GM21786 (cell line): ENCODE measurements at regions not wholly inside any gene's neighbourhood (a gene's known extent, or its start where the extent isn't known, plus 50 kb on each side); places are given as distances from the start of the nearest gene placed in this dataset.

Experiments
- ATAC-seq: cut with Tn5 transposase; IDR thresholded peaks from one replicate; pipeline ENCODE4 v1.9.1; 2021; ENCODE audit not compliant: unreplicated experiment

DNA sequence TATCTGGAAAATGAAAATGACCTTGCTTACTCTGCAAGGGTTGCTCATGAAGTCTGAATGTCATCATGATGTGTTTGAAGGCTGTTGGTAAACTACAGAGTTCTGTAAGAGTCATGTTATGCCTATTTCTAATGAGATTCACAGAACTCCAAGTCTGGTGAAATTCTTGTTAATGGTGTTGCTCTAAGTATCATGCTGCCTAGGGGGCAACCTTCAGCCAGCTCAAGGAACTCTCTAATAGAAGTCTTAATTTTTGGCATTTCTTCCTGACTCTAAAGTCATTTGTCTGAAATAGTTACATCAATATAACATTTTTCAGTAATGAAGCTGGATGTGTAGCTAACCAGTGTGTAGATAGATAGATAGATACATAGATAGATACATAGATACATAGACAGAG is 302.8 kb downstream of the FAT3 start:
- no peak for ATAC-seq

DNA sequence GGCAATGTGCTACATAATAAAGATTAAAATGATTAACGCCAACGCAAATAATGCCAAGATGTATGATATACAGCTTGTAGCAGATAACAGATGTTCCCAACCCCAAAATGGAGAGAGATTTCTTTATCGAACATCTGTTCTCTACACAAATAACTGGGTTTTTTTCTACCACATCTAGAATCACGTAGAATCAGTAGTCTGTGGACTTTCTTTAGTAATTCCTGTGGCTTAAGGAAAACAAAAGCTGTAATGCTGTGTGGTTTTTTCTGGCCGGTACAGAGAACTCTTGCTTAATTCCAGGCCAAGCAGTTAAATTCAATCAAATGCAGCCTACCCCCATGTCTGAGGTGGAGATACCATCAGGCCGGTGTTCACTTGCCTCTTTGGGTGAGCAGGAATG is 303.4 kb downstream of the FAT3 start:
- ATAC-seq, result no peak

DNA sequence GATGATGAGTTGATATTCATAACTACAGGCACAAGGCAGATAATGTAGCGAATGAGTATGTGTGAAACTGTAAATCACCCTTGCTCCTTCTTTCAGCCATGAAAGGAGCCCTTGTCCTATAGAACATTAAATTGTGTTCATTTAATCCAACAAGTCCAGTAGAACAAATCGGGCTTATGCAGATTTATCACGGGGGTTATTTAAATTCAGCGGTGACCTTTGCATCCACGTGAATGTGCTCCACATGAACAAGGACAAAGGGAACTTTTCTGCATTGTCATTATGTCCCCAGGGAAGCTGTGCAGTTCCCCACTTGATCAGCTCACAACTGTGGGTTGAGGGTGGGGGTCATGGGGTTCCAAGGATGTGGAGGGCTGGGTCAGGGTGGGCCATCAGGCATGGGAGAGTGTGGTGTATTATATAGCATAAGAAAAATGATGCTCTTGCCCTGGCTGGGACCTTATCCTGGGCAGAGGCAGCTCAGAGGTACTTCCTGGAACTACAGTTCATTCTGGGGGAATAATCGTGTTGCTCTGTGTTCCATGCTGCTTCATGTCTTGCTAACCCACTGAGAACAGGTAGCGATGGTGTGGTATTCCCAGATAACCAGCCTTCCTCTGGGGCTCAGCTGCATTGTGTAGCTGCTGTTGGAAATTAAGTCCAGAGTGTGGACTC is 306.6 kb downstream of the FAT3 start:
- ATAC-seq, result no peak

DNA sequence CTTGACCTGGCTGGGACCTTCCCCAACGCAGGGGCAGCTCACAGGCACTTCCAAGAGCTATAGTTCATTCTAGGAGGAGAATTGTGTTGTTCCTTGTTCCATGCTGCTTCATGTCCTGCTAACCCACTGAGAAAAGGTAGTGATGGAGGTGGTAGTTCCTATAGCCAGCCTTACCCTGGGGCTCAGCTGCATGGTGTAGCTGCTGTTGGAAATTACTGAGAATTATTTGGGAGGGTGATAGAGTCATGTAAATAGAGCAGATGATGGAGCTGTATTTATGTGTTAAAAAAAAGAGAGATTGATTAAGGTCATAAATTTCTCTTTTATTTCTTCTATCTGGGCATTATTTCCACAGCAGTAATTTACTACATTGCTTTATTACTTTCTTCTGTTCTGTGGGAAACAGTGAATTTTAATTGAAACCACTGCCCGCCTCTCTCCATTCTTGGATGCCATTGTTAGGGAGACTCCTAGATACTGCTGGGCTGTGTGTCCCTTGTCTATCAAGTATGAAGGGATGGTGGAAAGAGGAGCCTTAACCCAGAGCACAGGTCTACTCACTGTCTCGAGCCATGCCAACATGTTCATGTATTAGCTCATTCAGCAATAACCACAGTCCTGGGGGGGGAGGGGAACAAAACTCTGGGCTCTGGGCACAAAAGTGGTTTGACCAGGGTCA is 309.2 kb downstream of the FAT3 start:
- ATAC-seq, result no peak

DNA sequence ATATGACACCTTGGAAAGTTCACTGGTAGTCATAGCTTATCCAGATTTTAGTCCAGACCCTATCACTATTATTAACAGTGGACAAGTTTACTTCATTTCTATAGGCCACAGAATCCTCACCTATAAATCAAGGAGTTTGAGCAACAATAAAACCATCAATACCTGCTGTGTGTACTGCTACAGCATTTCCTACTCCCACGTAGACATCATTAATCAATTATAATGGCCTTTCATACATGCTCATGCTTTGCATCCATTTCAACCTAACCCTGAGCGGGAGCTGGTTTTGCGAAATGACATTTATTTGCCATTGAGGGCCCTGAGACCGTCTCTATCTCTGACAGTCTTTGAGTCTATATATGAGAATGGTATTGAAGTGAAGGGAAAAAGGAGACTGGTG is 312.3 kb downstream of the FAT3 start:
- ATAC-seq, result no peak

DNA sequence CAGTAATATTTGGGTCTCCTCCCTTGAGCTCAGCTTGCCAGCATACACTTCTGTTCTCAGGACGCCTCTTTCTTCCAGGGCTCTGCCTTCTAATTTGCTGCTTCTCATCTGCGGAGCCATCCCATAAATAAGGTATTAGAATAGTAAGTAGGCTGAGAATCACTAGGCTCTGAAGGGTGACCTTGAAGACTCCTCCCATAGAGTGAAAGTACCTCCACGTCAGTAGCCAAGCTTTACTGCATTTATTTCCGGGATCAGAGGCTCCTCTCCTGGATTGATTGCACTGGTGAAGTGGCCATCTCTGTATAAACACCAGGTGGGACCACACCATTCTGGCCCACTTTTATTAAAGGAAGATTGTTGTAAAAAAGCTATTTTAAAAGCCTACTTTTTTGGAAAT is 315.5 kb downstream of the FAT3 start:
- no peak for ATAC-seq

DNA sequence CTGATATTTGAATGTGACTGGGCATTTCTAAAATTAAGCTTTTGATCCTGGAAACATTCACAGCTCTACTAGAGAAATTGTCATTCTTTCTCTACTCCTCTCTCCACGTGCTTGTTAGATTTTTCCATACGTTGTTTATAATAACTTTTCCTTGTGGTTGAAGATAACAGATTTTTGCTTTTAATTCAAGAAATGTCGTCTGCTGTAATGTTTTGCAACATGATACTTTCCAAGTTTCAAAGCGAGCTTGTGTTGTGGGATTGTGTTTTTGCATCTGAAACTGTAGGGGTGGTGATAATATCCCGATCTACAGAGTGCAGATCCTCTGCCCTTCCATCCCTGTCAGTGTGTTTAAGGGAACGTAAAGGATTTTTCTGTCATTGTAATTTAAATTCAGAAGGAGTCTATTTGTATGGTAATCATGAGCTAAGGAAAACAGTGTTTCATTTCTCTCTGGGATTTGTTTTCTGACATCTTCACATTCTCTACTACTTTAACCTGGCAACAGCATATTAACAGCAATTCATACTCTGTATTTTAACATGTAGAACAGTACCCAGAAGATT is 321.4 kb downstream of the FAT3 start:
- no peak for ATAC-seq

DNA sequence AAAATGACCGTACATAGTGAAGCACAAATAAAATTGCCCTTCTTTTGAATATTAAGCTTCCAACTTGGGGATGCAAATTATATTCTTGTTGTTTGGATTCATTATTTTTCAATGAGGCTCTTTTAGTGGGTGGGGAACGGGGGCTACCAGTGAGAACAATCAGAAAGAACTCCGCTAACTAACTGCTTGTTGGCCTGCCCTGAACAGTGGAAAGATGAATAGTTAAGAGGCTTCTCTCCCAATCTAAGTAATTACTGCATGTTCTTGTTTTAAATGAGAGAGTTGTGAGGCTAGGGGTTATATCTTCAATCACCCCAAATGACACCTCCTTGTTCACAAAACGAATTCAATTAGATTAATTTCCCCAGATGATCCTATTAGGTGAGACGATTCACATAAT is 322.0 kb downstream of the FAT3 start:
- no peak for ATAC-seq

DNA sequence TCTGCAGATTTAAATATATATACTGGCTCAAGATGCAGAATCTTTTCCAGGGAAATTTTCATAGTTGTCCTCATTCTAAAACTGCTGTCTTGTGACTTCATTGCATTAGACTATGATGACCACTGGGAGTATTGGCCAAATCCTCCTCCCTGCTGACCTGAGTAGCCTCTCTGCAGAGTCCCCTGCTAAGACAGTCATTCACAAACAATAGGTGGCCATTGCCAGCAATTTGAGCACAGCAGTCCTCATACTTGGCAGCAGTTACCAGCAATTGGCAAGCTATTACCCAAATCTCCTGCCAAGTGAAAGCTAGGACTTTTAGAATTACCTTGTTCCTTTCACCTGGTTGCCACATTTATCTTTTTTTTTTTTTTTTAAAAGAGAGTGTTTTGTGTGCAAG is 325.8 kb downstream of the FAT3 start:
- no peak for ATAC-seq

DNA sequence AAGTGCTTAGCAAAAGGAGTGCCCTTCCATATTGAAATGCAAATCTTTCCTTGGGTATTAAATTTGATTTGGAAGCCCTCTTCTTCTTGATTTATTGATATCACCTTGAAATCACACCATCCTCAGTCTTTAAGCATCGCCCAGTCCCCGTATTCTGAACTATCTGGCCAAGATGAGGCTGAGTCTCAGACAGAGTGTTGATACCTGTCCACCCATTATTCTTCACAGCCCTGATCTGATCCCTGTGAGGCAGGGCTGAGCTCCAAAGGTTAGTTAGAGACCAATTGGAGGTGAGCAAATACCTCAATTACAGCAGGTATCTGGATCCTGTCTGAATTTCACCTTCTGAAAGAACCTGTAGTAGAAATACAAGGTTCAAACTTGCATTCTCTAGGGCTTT is 326.3 kb downstream of the FAT3 start:
- no peak for ATAC-seq

DNA sequence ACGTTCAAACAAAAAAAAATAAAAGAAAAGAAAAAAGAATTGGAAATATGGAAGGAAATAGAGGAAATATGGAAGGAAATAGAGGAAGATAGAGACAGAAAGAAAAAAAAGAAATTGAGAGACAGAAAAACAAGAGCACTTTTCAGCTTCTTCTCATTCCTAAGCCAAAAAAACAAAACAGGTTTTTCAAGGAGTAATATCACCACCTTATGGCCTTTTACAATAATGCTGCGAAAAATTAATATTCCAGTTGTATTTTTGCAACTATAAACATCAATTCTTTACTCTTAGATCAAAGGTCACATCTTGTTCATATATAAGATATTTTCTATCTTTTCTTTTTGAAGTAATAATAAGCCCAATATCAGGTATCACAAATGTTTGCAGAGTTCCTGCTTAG is 328.3 kb downstream of the FAT3 start:
- no peak for ATAC-seq

DNA sequence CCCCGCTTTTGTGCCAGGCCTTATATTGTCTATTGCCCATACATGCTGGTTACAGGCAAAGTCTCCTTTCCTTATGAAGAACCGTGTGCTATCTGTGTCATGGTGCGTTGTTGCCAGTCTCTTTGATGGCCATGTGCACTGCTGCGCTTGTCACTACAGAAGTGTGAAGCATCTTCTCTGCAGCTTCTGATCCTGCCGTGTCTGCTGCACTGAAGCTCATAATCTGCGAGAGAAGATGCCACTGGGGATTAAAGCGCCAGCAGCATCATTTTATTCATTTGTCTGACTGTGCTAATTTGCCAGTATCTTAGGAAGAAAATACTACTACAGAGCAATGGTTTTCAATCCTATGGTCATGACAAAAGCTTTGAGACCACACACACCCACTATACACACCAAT is 330.1 kb downstream of the FAT3 start:
- ATAC-seq, result no peak

DNA sequence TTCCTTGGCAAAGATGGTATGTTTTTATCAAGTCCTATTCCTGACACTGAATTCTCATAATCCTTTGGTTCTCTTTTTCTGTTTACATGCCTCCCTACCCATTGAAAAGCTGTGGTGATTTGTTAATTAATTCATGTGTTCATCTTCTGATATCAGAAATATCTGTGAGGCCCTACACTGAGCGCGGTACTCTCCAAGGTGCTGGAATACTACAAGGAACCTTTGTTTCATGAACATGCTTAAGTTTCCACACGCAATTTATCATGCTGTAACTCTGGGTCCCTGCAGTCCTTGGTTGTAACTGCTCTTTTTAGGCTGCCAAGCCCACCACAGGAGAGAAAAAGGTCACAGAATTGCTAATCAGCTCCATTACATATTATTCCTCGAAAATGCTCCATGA is 331.8 kb downstream of the FAT3 start:
- no peak for ATAC-seq

DNA sequence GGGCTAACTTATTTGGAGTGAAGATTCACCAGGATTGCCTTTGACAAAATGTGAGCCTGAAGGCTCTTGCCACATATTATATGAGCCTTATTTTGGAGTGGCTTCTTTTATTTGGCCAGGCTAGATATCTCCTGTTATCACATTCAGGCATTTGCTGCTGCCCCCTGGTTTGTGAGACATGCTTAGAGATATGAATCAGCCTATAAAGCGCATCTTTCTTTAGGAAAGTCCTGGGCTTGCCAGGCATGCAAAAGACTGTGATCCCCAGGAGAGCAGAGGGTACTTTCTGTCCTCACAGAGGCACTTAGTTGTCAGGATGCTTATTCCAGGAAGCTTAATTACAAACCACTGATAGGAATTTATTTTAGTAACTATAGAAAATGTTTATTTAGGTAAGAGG is 333.3 kb downstream of the FAT3 start:
- ATAC-seq, result no peak

DNA sequence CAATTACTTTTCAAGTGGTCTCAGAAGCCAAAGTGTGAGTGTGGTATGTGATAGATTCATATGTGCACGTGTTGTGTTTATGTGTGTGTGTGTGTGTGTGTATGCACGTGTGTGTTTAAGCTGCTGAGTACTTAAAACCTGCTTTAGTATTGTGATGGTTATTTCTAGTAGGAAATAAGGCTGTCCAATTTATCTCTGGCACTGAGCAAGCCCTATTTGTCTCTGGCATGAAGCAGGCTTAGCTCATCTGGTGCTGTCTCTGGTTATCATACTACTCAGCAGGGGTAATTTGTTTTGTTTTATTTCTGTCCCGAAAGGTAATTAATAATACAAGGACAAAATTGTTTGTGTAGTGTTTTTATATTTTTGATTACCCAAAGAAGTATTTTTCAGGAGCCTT is 333.7 kb downstream of the FAT3 start:
- ATAC-seq, result no peak

DNA sequence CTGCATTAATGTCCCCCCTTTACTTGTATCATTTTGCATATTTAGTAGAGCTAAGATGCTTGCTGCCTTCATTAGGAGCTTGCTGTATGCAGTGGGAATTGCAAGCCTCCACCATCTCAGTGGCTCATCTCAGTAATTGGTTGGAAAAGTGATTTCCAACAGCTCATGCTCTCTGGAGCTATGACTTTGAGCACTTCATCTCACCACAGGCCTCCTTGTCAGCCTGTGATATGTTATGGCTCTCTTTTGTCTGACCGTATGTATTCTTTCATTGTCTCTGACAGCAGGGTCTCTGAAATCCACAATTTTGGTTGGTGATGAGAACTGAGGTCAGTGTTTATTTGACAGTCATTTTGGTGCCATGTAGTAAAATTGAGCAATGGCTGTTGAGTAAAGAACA is 345.1 kb downstream of the FAT3 start:
- ATAC-seq, result no peak

DNA sequence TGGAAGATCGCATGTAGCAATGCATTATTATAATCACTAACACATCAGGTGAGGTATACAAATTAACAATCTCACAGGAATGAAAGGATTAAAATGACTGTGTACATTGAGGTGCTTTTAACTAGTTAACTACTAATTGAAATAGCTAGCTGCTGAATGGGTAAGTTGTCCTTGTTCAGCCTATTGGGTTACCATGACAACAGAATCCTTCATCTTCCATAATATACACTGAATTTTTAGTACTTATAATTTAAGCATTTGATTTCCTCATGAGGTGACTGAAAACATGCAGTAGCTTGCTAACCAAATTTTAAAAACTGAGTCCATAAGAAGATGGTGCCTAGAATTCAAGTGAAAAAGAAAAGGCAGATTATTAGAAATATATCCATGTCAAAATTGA is 347.9 kb downstream of the FAT3 start:
- no peak for ATAC-seq

DNA sequence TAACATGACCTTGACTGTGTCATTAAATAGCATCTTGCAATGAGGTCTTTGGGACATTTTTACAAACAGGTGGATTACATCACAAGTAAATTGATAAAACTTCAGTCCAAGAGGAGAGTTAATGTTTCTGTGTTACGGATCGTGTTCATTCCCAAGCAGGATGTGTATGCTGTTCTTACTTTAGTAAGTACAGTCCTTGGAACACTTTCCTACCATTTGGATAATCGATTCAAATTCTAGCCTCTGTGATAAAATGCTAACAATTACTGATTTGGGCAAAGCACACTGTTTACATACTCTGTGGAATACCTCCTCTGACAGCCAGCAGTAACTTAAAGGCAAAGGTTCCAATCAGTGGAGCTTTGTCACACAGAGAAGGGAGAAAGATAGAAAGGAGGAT is 351.7 kb downstream of the FAT3 start:
- no peak for ATAC-seq

DNA sequence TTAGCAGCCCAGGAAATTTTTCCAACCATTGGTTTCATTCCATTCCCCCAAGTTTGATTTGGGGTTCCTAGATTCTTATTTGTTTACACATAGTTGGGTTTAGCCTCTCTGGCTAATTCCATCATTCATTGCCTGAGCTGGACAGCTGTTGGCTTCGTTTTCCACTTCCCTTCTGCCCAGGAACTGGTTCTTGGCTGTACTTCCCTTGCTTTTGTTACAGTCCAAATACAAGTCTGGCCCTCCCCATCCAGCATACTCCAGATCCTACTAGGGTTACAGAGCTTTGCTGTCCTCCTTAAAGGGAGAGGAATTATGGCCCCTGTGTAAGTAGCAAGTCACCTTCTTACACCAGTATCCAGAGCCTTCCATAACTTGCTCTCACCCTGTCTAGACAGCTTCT is 356.3 kb downstream of the FAT3 start:
- no peak for ATAC-seq

DNA sequence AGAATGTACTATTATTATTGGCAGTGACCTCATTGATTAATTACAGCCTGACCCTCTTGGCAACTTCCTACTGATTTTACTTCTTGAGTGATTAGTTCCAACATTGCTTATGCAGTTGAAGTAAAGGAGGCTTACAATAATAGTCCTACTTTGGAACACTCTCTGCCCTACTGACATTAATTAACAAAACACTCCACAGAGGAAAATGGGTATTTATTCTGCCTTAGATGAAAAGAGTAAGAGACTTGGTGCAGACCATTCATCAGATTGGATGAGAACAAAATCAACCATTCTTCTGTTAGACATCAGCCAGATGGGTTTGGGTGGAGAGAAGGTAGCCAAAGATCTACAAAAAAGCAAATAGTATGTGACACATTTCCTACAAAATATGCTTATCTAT is 363.8 kb downstream of the FAT3 start:
- ATAC-seq, result no peak

DNA sequence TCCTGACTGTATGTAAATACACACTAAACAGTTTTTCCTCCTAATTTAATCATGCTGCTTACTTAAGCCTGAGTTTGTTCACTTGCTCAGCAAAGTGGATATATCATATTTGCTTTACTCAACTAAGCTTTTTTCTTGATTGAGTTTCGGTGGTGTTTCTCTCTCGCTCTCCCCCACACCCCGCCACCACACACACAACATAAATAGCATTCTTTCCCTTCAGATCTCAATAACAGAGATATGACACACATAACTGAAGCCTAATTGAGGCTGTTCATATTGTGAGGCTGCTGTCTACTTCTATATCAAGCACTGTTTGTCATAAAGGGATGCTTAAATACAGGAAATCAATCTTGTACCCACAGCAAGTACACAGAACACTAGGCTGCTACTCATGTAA is 364.9 kb downstream of the FAT3 start:
- ATAC-seq, result no peak

DNA sequence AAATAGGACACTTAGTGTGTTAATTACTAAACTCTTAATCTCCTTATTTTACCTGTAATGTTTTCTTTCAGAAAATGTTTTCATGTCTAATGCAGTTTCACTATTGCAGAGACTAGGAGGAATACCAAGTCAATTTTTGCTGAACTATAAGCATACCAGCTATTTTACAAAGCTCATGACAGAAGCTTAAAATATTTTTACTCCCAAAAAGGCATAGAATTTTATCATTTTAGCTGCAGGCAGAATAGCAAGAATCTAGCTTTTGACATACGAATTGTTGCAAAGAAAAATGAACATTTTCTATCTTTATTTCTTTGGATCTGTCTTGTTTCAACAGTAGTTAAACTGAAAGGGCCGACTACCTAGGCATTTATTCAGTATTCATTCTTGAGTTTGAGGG is 366.9 kb downstream of the FAT3 start:
- no peak for ATAC-seq

DNA sequence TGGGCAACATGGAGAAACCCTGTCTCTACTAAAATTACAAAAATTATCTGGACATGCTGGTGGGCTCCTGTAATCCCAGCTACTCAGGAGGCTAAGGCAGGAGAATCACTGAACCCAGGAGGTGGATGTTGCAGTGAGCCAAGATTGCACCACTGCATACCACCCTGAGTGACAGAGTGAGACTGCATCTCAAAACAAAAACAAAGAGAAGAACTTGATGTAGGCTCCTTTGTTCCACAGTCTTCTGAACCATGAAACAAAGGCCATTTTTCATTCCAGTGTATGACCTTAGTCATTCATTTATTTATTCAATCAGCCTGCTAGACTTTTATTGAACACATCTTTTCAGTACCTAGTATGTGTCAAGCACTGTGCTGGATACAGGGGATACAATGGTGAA is 369.6 kb downstream of the FAT3 start:
- no peak for ATAC-seq
